ENCODE measurements at regions not wholly inside any gene's neighbourhood (a gene's known extent, or its start where the extent isn't known, plus 50 kb on each side); places are given as distances from the start of the nearest gene placed in this dataset.

DNA sequence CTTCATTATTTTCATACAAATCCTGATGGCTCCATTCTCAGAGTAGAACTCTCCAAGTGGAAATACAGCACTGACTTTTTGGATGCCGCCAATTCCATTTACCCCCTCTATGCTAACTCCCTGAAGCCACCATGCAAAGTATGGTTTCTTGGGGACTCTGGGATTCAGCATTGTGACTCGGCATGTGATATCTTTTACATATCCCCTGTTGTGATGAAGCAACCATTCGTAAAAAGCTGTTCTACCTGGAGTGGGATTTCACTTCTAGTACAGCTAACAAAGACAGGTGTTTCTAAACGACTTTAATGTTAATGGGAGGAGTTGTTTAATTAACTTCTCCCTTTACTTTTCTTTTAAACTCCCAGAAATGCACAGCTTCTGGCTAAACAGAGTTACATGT is 533.5 kb downstream of the RBFOX1 start:
- TF ChIP-seq, protein P1, sequence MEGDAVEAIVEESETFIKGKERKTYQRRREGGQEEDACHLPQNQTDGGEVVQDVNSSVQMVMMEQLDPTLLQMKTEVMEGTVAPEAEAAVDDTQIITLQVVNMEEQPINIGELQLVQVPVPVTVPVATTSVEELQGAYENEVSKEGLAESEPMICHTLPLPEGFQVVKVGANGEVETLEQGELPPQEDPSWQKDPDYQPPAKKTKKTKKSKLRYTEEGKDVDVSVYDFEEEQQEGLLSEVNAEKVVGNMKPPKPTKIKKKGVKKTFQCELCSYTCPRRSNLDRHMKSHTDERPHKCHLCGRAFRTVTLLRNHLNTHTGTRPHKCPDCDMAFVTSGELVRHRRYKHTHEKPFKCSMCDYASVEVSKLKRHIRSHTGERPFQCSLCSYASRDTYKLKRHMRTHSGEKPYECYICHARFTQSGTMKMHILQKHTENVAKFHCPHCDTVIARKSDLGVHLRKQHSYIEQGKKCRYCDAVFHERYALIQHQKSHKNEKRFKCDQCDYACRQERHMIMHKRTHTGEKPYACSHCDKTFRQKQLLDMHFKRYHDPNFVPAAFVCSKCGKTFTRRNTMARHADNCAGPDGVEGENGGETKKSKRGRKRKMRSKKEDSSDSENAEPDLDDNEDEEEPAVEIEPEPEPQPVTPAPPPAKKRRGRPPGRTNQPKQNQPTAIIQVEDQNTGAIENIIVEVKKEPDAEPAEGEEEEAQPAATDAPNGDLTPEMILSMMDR (IDR thresholded peaks at IDR 0.05) = no peak
- no peak for TF ChIP-seq POLR2A (IDR thresholded peaks at IDR 0.05)
